Thyroid gland (tissue), 4 donors: ENCODE measurements at regions not wholly inside any gene's neighbourhood (a gene's known extent, or its start where the extent isn't known, plus 50 kb on each side); places are given as distances from the start of the nearest gene placed in this dataset.

ENCODE experiments used
- POLR2A ChIP-seq, 2 donors: fragments of 450-650 bp; IDR thresholded peaks; one replicate each; pipeline ENCODE4 v1.6.1; 2017; ENCODE audit warnings: antibody characterized with exemption in 2 of 2, mild to moderate bottlenecking in 2 of 2, moderate library complexity in 1 of 2
- TF ChIP-seq, protein P1 (sequence below), 6 experiments: fragments of 200-600 bp in 3 of 6; fragments of 450-650 bp in 3 of 6; sonication (generic) in 3 of 6; IDR thresholded peaks; one replicate each; pipeline ENCODE4 v1.5.1; 2016 to 2019; ENCODE audit warnings: antibody characterized with exemption in 6 of 6, mild to moderate bottlenecking in 2 of 6, inconsistent platforms in 1 of 6, moderate library complexity in 1 of 6

DNA sequence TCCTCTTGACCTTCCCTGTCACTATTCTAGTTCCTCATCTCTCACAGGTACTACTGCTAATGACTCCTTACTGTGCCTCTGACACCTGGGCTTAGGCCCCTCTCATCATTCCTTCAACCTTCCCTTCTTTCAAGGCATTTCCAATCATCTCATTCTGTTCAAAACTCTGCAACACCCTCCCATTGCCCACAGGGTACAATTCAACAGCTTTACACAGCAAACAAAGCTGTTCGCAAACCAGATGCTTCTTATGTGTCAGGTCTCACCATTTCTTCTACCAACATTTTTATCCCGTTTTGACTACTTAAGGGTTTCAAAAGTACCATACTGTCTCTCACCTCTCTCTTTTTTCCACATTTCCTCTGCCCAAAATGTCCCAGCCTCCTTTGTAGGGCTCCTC is 84.4 kb upstream of the ID4 start:
- TF ChIP-seq, protein P1, sequence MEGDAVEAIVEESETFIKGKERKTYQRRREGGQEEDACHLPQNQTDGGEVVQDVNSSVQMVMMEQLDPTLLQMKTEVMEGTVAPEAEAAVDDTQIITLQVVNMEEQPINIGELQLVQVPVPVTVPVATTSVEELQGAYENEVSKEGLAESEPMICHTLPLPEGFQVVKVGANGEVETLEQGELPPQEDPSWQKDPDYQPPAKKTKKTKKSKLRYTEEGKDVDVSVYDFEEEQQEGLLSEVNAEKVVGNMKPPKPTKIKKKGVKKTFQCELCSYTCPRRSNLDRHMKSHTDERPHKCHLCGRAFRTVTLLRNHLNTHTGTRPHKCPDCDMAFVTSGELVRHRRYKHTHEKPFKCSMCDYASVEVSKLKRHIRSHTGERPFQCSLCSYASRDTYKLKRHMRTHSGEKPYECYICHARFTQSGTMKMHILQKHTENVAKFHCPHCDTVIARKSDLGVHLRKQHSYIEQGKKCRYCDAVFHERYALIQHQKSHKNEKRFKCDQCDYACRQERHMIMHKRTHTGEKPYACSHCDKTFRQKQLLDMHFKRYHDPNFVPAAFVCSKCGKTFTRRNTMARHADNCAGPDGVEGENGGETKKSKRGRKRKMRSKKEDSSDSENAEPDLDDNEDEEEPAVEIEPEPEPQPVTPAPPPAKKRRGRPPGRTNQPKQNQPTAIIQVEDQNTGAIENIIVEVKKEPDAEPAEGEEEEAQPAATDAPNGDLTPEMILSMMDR (IDR thresholded peaks at IDR 0.05), result no peak
- no peak for TF ChIP-seq POLR2A (IDR thresholded peaks at IDR 0.05)
